Keratinocyte (primary cell): ENCODE measurements at regions not wholly inside any gene's neighbourhood (a gene's known extent, or its start where the extent isn't known, plus 50 kb on each side); places are given as distances from the start of the nearest gene placed in this dataset.

Experiments used
- DNase-seq: peaks from one replicate; pipeline ENCODE4 v3.0.0-alpha.2; 2011; ENCODE audit warnings: low read depth, missing footprints, low spot score
- FAIRE-seq: peaks from 2 replicates; lab custom pipeline; 2011; peaks lifted over from hg19 to GRCh38; lab: Jason Lieb, UNC
- H2AFZ ChIP-seq: 2 replicates; pipeline ENCODE4 v1.6.0; 2012; ENCODE audit warnings: low read length, control low read depth, inconsistent platforms; ENCODE audit not compliant: control insufficient read depth
- H3K27ac ChIP-seq: 2 replicates; pipeline ENCODE4 v1.5.1; 2011; ENCODE audit warnings: low read length; ENCODE audit not compliant: control insufficient read depth, insufficient read depth
- H3K27me3 ChIP-seq: 3 replicates; pipeline ENCODE4 v1.6.0; 2011; ENCODE audit warnings: low read length; ENCODE audit not compliant: control insufficient read depth, insufficient read depth; ENCODE audit errors: extremely low read depth
- H3K36me3 ChIP-seq, 2 experiments: 2 replicates in 1 of 2; 3 replicates in 1 of 2; pipeline ENCODE4 v1.5.1; 2011; ENCODE audit warnings: low read length in 2 of 2, mild to moderate bottlenecking in 1 of 2; ENCODE audit not compliant: control insufficient read depth in 2 of 2, insufficient read depth in 2 of 2; ENCODE audit errors: extremely low read depth in 1 of 2
- H3K4me1 ChIP-seq: 3 replicates; pipeline ENCODE4 v1.5.1; 2011; ENCODE audit warnings: low read length; ENCODE audit not compliant: control insufficient read depth, insufficient read depth; ENCODE audit errors: extremely low read depth
- H3K4me2 ChIP-seq: 3 replicates; pipeline ENCODE4 v1.6.0; 2011; ENCODE audit warnings: low read depth, low read length; ENCODE audit not compliant: control insufficient read depth, insufficient read depth; ENCODE audit errors: extremely low read depth
- H3K4me3 ChIP-seq, 3 experiments: fragments of 200-600 bp in 1 of 3; sonication (generic) in 1 of 3; 2 replicates in 2 of 3; 3 replicates in 1 of 3; pipeline ENCODE4 v1.5.1; 2011 to 2016; ENCODE audit warnings: low read length in 3 of 3, mild to moderate bottlenecking in 3 of 3, control low read depth in 2 of 3, inconsistent platforms in 1 of 3, low read depth in 1 of 3, mixed read lengths in 1 of 3, mixed run types in 1 of 3, moderate library complexity in 1 of 3; ENCODE audit not compliant: control insufficient read depth in 2 of 3, insufficient read depth in 2 of 3; ENCODE audit errors: extremely low read depth in 1 of 3
- H3K79me2 ChIP-seq: 2 replicates; pipeline ENCODE4 v1.6.0; 2012; ENCODE audit warnings: low read length; ENCODE audit not compliant: control insufficient read depth, insufficient read depth
- H3K9ac ChIP-seq: 3 replicates; pipeline ENCODE4 v1.6.0; 2011; ENCODE audit warnings: low read length; ENCODE audit not compliant: control insufficient read depth, insufficient read depth; ENCODE audit errors: extremely low read depth
- H3K9me1 ChIP-seq: 3 replicates; pipeline ENCODE4 v1.6.0; 2011; ENCODE audit warnings: low read length; ENCODE audit not compliant: control insufficient read depth, insufficient read depth; ENCODE audit errors: extremely low read depth
- H3K9me3 ChIP-seq: 2 replicates; pipeline ENCODE4 v1.5.1; 2012; ENCODE audit warnings: low read depth, low read length; ENCODE audit not compliant: control insufficient read depth
- H4K20me1 ChIP-seq: 3 replicates; pipeline ENCODE4 v1.6.0; 2011; ENCODE audit warnings: low read length; ENCODE audit not compliant: control insufficient read depth, insufficient read depth; ENCODE audit errors: extremely low read depth
- CTCF ChIP-seq, 3 experiments: IDR thresholded peaks in 1 of 3; conservative IDR thresholded peaks in 1 of 3; optimal IDR thresholded peaks in 1 of 3; 2 replicates in 2 of 3; 3 replicates in 1 of 3; pipeline versions ENCODE3 to v1.5.1; 2011; ENCODE audit warnings: low read length in 3 of 3, mild to moderate bottlenecking in 3 of 3, moderate library complexity in 2 of 3, control low read depth in 1 of 3, inconsistent platforms in 1 of 3; ENCODE audit not compliant: insufficient read depth in 2 of 3; ENCODE audit errors: extremely low read depth in 1 of 3
- EZH2 ChIP-seq: IDR thresholded peaks from one replicate; pipeline ENCODE4 v1.6.1; 2012; ENCODE audit warnings: inconsistent platforms, mild to moderate bottlenecking, low read length, moderate library complexity
- dilution Hi-C: fragments of 300-500 bp; cut with MboI; formaldehyde crosslinking; loops from one replicate; pipeline ENCODE4 v1.7.0; 2020; ENCODE audit warnings: low sequenced_read_pairs; ENCODE audit not compliant: extremely low pct_ligation_motif_present

GRCh38 chr3:180390313-180390712, 211.7 kb upstream of the TTC14 start:
- Histone ChIP-seq H2AFZ (no peak overlapping the region), H3K79me2 (no peaks in the 10 kb centered on the region), H3K27me3 (no peaks in the 10 kb centered on the region), H3K9me3 (no peaks in the 10 kb centered on the region), H3K27ac (no peak overlapping the region), H3K4me3 (no peak overlapping the region), H3K9ac (no peak overlapping the region), H3K36me3 (no peaks in the 10 kb centered on the region), H3K4me2 (no peak overlapping the region), H3K9me1 (no peaks in the 10 kb centered on the region), H3K4me1 (no peaks in the 10 kb centered on the region), H4K20me1 (no peaks in the 10 kb centered on the region)
- FAIRE-seq, result no peak
- dilution Hi-C loops, result no loop called here
- TF ChIP-seq EZH2 (no peak), CTCF (optimal IDR thresholded peaks at IDR 0.05 in 1 of 3, IDR thresholded peaks at IDR 0.05 in 1 of 3, conservative IDR thresholded peaks at IDR 0.05 in 1 of 3; ENCODE audit: extremely low read depth in 1 of 3, insufficient read depth in 2 of 3, low read length in 3 of 3) (no peak)
- DNase-seq, result no peak

- Histone ChIP-seq H3K79me2 (no peaks in the 10 kb centered on the region), H3K27me3 (no peaks in the 10 kb centered on the region), H3K4me1 (no peaks in the 10 kb centered on the region), H3K4me2 (no peak overlapping the region), H3K36me3 (no peaks in the 10 kb centered on the region), H3K27ac (no peak overlapping the region), H3K9ac (no peak overlapping the region), H2AFZ (no peak overlapping the region), H3K4me3 (no peak overlapping the region), H3K9me1 (no peaks in the 10 kb centered on the region), H4K20me1 (no peaks in the 10 kb centered on the region), H3K9me3 (no peaks in the 10 kb centered on the region)
- DNase-seq (no peak), FAIRE-seq (peak; percentile 34)
- TF ChIP-seq CTCF (optimal IDR thresholded peaks at IDR 0.05 in 1 of 3, IDR thresholded peaks at IDR 0.05 in 1 of 3, conservative IDR thresholded peaks at IDR 0.05 in 1 of 3; ENCODE audit: extremely low read depth in 1 of 3, insufficient read depth in 2 of 3, low read length in 3 of 3), result no peak
- no peak for TF ChIP-seq EZH2
- dilution Hi-C loops, result no loop called here
Observed at GRCh38 chr3:180391001-180391400, 211.0 kb upstream of the TTC14 start.
